Left ventricle myocardium inferior (tissue), 1 donor: ENCODE measurements at regions not wholly inside any gene's neighbourhood (a gene's known extent, or its start where the extent isn't known, plus 50 kb on each side); places are given as distances from the start of the nearest gene placed in this dataset.

Source experiments
- DNase-seq: peaks from one replicate; pipeline ENCODE4 v3.0.0-alpha.2; 2020
- H3K27ac ChIP-seq: fragments of 200-600 bp; replicated peaks from 2 replicates; pipeline ENCODE4 v1.8.0; 2021
- H3K27me3 ChIP-seq: fragments of 200-600 bp; 2 replicates; pipeline ENCODE4 v1.8.0; 2021; ENCODE audit warnings: low read depth
- H3K36me3 ChIP-seq: fragments of 200-600 bp; 2 replicates; pipeline ENCODE4 v1.8.0; 2021
- H3K4me1 ChIP-seq: fragments of 200-600 bp; 2 replicates; pipeline ENCODE4 v1.8.0; 2021
- H3K4me3 ChIP-seq: fragments of 200-600 bp; 2 replicates; pipeline ENCODE4 v1.8.0; 2021; ENCODE audit warnings: mild to moderate bottlenecking, moderate library complexity
- H3K9me3 ChIP-seq: fragments of 200-600 bp; replicated peaks from 2 replicates; pipeline ENCODE4 v1.8.0; 2021
- CTCF ChIP-seq: fragments of 200-600 bp; IDR thresholded peaks from 2 replicates; pipeline ENCODE4 v1.8.0; 2021; ENCODE audit warnings: antibody characterized with exemption, mild to moderate bottlenecking, borderline replicate concordance
- intact Hi-C: fragments of 100-400 bp; cut with micrococcal nuclease; formaldehyde crosslinking; loops from one replicate; pipeline ENCODE4 v1.11.0; 2022
- donor health status: DM: no; HTN: yes; CAD: no; lungs with severe emphysema.

DNA sequence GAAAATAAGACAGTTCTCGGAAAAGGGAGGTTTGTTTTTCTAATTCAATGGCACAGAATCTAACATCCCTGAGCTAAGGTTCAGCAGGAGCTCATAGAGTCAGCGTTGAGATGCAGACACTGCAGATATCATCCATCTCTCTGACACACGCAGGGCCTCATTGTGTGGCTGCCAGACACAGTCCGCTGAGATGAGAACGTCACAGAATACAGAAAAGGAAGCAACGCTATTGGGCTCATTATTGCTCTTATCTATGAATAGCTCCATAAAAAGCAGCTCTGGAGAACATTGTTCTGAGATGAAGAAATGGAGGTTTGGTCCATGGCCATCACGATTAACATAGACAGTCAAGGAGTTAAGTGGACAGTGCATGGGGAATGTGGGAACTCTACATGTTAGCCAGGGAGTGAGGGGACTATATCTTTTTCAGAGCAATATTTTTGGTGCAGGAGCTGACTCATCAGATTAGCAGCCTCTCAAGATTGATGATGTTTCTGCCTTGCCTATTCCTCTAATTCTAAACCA lies 771.6 kb upstream of the CXADR start:
- peak overlapping the region; percentile 62 for H3K27ac ChIP-seq
- peak; percentile 37 for DNase-seq
- H3K9me3 ChIP-seq: no peaks in the 10 kb centered on the region
- H3K36me3 ChIP-seq: no peaks in the 10 kb centered on the region
- H3K27me3 ChIP-seq: no peaks in the 10 kb centered on the region
- TF ChIP-seq CTCF: no peak
- H3K4me1 ChIP-seq: peaks cover 7% of the 10 kb centered on the region
- intact Hi-C loops: no loop called here
- no peak overlapping the region for H3K4me3 ChIP-seq

- TF ChIP-seq CTCF: no peak
- peaks cover 7% of the 10 kb centered on the region for H3K4me1 ChIP-seq
- H3K9me3 ChIP-seq: no peaks in the 10 kb centered on the region
- no peak overlapping the region for H3K4me3 ChIP-seq
- H3K27me3 ChIP-seq: no peaks in the 10 kb centered on the region
- intact Hi-C loops: no loop called here
- H3K36me3 ChIP-seq: no peaks in the 10 kb centered on the region
- peak; percentile 13 for DNase-seq
- H3K27ac ChIP-seq: peak overlapping the region; percentile 62
Observed at GRCh38 chr21:16742131-16742641, 770.7 kb upstream of the CXADR start.

DNA sequence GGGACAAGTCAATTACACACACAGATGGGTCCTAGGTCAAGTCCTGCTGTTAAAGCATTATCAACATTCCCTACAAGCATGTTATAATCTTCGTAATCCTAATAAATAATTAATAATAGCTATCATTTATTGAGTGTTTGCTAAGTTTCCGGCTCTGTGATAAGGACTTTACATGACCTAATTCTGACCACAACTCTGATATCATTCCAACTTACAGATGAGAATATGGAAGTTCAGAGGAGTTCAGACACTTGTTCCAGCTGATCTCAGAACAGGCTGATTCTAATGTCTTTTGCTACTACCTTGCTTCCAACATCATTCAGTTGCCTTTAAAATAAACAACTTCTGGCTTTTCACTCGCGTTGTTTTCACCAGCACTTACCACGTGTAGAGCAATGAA lies 770.1 kb upstream of the CXADR start:
- no peak for DNase-seq
- Histone ChIP-seq H3K4me1 (peaks cover 7% of the 10 kb centered on the region), H3K9me3 (no peaks in the 10 kb centered on the region), H3K4me3 (no peak overlapping the region), H3K36me3 (no peaks in the 10 kb centered on the region), H3K27me3 (no peaks in the 10 kb centered on the region), H3K27ac (peak overlapping the region; percentile 44)
- intact Hi-C loops: no loop called here
- no peak for TF ChIP-seq CTCF

DNA sequence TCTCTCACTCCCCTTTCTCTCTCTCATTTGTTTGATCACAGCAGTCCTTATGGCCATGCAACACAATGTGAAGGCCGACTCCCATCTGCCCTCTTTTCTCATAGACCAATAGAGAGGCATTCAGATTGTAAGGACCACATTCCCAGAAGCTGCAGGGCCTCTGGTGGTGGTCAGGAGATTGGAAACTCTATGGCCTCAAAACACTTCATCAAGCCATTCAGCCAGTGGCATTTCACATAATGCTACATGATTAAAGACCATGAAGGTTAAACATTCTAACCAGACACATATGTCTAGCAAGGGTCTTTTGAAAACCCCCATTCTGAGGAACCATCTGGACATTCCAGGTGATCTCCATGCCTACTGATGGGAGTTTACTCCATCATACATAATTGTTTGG lies 769.5 kb upstream of the CXADR start:
- no peaks in the 10 kb centered on the region for H3K36me3 ChIP-seq
- H3K27ac ChIP-seq: peak overlapping the region; percentile 44
- no peak overlapping the region for H3K4me3 ChIP-seq
- H3K27me3 ChIP-seq: no peaks in the 10 kb centered on the region
- TF ChIP-seq CTCF: no peak
- intact Hi-C loops: no loop called here
- DNase-seq: no peak
- H3K9me3 ChIP-seq: no peaks in the 10 kb centered on the region
- peaks cover 7% of the 10 kb centered on the region for H3K4me1 ChIP-seq

- H3K9me3 ChIP-seq: no peaks in the 10 kb centered on the region
- no peak overlapping the region for H3K27ac ChIP-seq
- no peaks in the 10 kb centered on the region for H3K4me1 ChIP-seq
- intact Hi-C loops: no loop called here
- no peak overlapping the region for H3K4me3 ChIP-seq
- H3K27me3 ChIP-seq: no peaks in the 10 kb centered on the region
- no peaks in the 10 kb centered on the region for H3K36me3 ChIP-seq
- DNase-seq: no peak
- TF ChIP-seq CTCF: no peak
Observed at GRCh38 chr21:16750926-16751325, 761.9 kb upstream of the CXADR start.
